Suppressor macrophage (primary cell): ENCODE measurements at regions not wholly inside any gene's neighbourhood (a gene's known extent, or its start where the extent isn't known, plus 50 kb on each side); places are given as distances from the start of the nearest gene placed in this dataset.
A peak's percentile ranks its signal among the peaks of the same experiment; 100 is the strongest.
"Not testable (repeated sequence)": the region's sequence is repeated elsewhere in the genome, so short reads cannot be mapped to it uniquely, and the experiment has no call there.

Experiments
- DNase-seq, 4 experiments: peaks; one replicate each; pipeline ENCODE4 v3.0.0-alpha.2; 2020 to 2022

- not testable (repeated sequence) for DNase-seq
Measured at GRCh38 chr9:64499541-64499940, 785.5 kb downstream of the FOXD4L5 start.

GRCh38 chr9:64498409-64498808 lies 786.6 kb downstream of the FOXD4L5 start:
- peak in 1 of 4 experiments; percentile 1 for DNase-seq

- peak in 2 of 4 experiments; percentile 0 to 2 for DNase-seq
Measured at GRCh38 chr9:64488544-64488943, 796.5 kb downstream of the FOXD4L5 start.

GRCh38 chr9:64486067-64486466 lies 798.9 kb downstream of the FOXD4L5 start:
- not testable (repeated sequence) for DNase-seq

- not testable (repeated sequence) for DNase-seq
Measured at GRCh38 chr9:64479095-64479494, 805.9 kb downstream of the FOXD4L5 start.

- not testable (repeated sequence) for DNase-seq
Measured at GRCh38 chr9:64468943-64469342, 816.1 kb downstream of the FOXD4L5 start.

GRCh38 chr9:64466052-64466599 lies 818.9 kb downstream of the FOXD4L5 start:
- not testable (repeated sequence) for DNase-seq

GRCh38 chr9:64461885-64462284 lies 823.1 kb downstream of the FOXD4L5 start:
- not testable (repeated sequence) for DNase-seq

GRCh38 chr9:64458642-64459041 lies 826.4 kb downstream of the FOXD4L5 start:
- DNase-seq = not testable (repeated sequence)

GRCh38 chr9:64455107-64455648 lies 829.8 kb downstream of the FOXD4L5 start:
- peak; percentile 1 to 67 (median 48) for DNase-seq

GRCh38 chr9:64452134-64452533 lies 832.9 kb downstream of the FOXD4L5 start:
- DNase-seq = peak; percentile 11 to 58 (median 49)

GRCh38 chr9:64450654-64451053 lies 834.4 kb downstream of the FOXD4L5 start:
- not testable (repeated sequence) for DNase-seq

- not testable (repeated sequence) for DNase-seq
Measured at GRCh38 chr9:64449025-64449424, 836.0 kb downstream of the FOXD4L5 start.

- DNase-seq = not testable (repeated sequence)
Measured at GRCh38 chr9:64444909-64445525, 840.0 kb downstream of the FOXD4L5 start.

- not testable (repeated sequence) for DNase-seq
Measured at GRCh38 chr9:64439747-64440146, 845.3 kb downstream of the FOXD4L5 start.
